ENCODE measurements at regions not wholly inside any gene's neighbourhood (a gene's known extent, or its start where the extent isn't known, plus 50 kb on each side); places are given as distances from the start of the nearest gene placed in this dataset.

GRCh38 chr16:59391617-59392364, 657.7 kb upstream of the GOT2 start:
- Mint-ChIP-seq H3K4me1 (ENCODE audit: low read depth) (no peaks in the 10 kb centered on the region), H3K27me3 (ENCODE audit: low read depth) (no peaks in the 10 kb centered on the region), H3K27ac (no peak overlapping the region), H3K36me3 (ENCODE audit: insufficient read depth in 2 of 2) (no peaks in the 10 kb centered on the region), H3K9me3 (peaks cover 4 to 11% of the 10 kb centered on the region in 2 donors), H3K4me3 (no peak overlapping the region)
- ATAC-seq (replicated peaks in 1 of 2) (no peak), DNase-seq (no peak)

GRCh38 chr16:59385959-59386358, 651.8 kb upstream of the GOT2 start:
- no peak overlapping the region for H3K4me3 Mint-ChIP-seq
- H3K4me1 Mint-ChIP-seq (ENCODE audit: low read depth): no peaks in the 10 kb centered on the region
- DNase-seq: no peak
- no peak for ATAC-seq (replicated peaks in 1 of 2)
- H3K27ac Mint-ChIP-seq: no peak overlapping the region
- peaks cover 3 to 4% of the 10 kb centered on the region in 2 donors for H3K9me3 Mint-ChIP-seq
- no peaks in the 10 kb centered on the region for H3K27me3 Mint-ChIP-seq (ENCODE audit: low read depth)
- H3K36me3 Mint-ChIP-seq (ENCODE audit: insufficient read depth in 2 of 2): no peaks in the 10 kb centered on the region

- Mint-ChIP-seq H3K27ac (no peak overlapping the region), H3K27me3 (ENCODE audit: low read depth) (no peaks in the 10 kb centered on the region), H3K9me3 (peaks cover 3% of the 10 kb centered on the region in 2 donors), H3K4me1 (ENCODE audit: low read depth) (no peaks in the 10 kb centered on the region), H3K4me3 (no peak overlapping the region), H3K36me3 (ENCODE audit: insufficient read depth in 2 of 2) (no peaks in the 10 kb centered on the region)
- DNase-seq (no peak), ATAC-seq (replicated peaks in 1 of 2) (no peak)
Observed at GRCh38 chr16:59385491-59385890, 651.4 kb upstream of the GOT2 start.

GRCh38 chr16:59373632-59374031, 639.5 kb upstream of the GOT2 start:
- DNase-seq: no peak
- peaks cover 14% of the 10 kb centered on the region for H3K27me3 Mint-ChIP-seq (ENCODE audit: low read depth)

GRCh38 chr16:59370717-59371116, 636.6 kb upstream of the GOT2 start:
- peaks cover 10% of the 10 kb centered on the region for H3K27me3 Mint-ChIP-seq (ENCODE audit: low read depth)
- H3K36me3 Mint-ChIP-seq (ENCODE audit: insufficient read depth in 2 of 2): peaks cover 0 to 2% of the 10 kb centered on the region in 2 donors
- H3K27ac Mint-ChIP-seq: no peak overlapping the region
- DNase-seq: no peak
- peaks cover 4 to 7% of the 10 kb centered on the region in 2 donors for H3K9me3 Mint-ChIP-seq
- no peak for ATAC-seq (replicated peaks in 1 of 2)
- H3K4me3 Mint-ChIP-seq: no peak overlapping the region
- H3K4me1 Mint-ChIP-seq (ENCODE audit: low read depth): no peaks in the 10 kb centered on the region

More at GRCh38 chr16:59373632-59374031, 639.5 kb upstream of the GOT2 start:
- Mint-ChIP-seq H3K36me3 (ENCODE audit: insufficient read depth in 2 of 2) (peaks cover 0 to 2% of the 10 kb centered on the region in 2 donors), H3K4me1 (ENCODE audit: low read depth) (no peaks in the 10 kb centered on the region), H3K27ac (no peak overlapping the region), H3K9me3 (peaks cover 2 to 6% of the 10 kb centered on the region in 2 donors), H3K4me3 (no peak overlapping the region)
- no peak for ATAC-seq (replicated peaks in 1 of 2)

- Mint-ChIP-seq H3K4me3 (no peak overlapping the region), H3K4me1 (ENCODE audit: low read depth) (no peaks in the 10 kb centered on the region), H3K27ac (no peak overlapping the region), H3K27me3 (ENCODE audit: low read depth) (peaks cover 10% of the 10 kb centered on the region), H3K36me3 (ENCODE audit: insufficient read depth in 2 of 2) (no peaks in the 10 kb centered on the region), H3K9me3 (peaks cover 2 to 4% of the 10 kb centered on the region in 2 donors)
- ATAC-seq (replicated peaks in 1 of 2): no peak
- no peak for DNase-seq
Observed at GRCh38 chr16:59369523-59369922, 635.4 kb upstream of the GOT2 start.

GRCh38 chr16:59368586-59368985, 634.5 kb upstream of the GOT2 start:
- peaks cover 2 to 4% of the 10 kb centered on the region in 2 donors for H3K9me3 Mint-ChIP-seq
- H3K4me1 Mint-ChIP-seq (ENCODE audit: low read depth): no peaks in the 10 kb centered on the region
- H3K36me3 Mint-ChIP-seq (ENCODE audit: insufficient read depth in 2 of 2): no peaks in the 10 kb centered on the region
- DNase-seq (no peak), ATAC-seq (replicated peaks in 1 of 2) (no peak)
- H3K27me3 Mint-ChIP-seq (ENCODE audit: low read depth): peaks cover 10% of the 10 kb centered on the region
- H3K4me3 Mint-ChIP-seq: no peak overlapping the region
- no peak overlapping the region for H3K27ac Mint-ChIP-seq

GRCh38 chr16:59356709-59357108, 622.6 kb upstream of the GOT2 start:
- Mint-ChIP-seq H3K4me1 (ENCODE audit: low read depth) (no peaks in the 10 kb centered on the region), H3K9me3 (peaks cover 0 to 3% of the 10 kb centered on the region in 2 donors), H3K36me3 (ENCODE audit: insufficient read depth in 2 of 2) (no peaks in the 10 kb centered on the region), H3K4me3 (no peak overlapping the region), H3K27ac (no peak overlapping the region), H3K27me3 (ENCODE audit: low read depth) (no peaks in the 10 kb centered on the region)
- DNase-seq: no peak
- ATAC-seq (replicated peaks in 1 of 2): no peak

GRCh38 chr16:59356144-59356543, 622.0 kb upstream of the GOT2 start:
- DNase-seq (no peak), ATAC-seq (replicated peaks in 1 of 2) (no peak)
- Mint-ChIP-seq H3K27ac (no peak overlapping the region), H3K4me3 (no peak overlapping the region), H3K27me3 (ENCODE audit: low read depth) (no peaks in the 10 kb centered on the region), H3K36me3 (ENCODE audit: insufficient read depth in 2 of 2) (no peaks in the 10 kb centered on the region), H3K4me1 (ENCODE audit: low read depth) (no peaks in the 10 kb centered on the region), H3K9me3 (peaks cover 0 to 3% of the 10 kb centered on the region in 2 donors)

- H3K36me3 Mint-ChIP-seq (ENCODE audit: insufficient read depth in 2 of 2): no peaks in the 10 kb centered on the region
- H3K27me3 Mint-ChIP-seq (ENCODE audit: low read depth): no peaks in the 10 kb centered on the region
- ATAC-seq (replicated peaks in 1 of 2) (no peak), DNase-seq (no peak)
- H3K4me1 Mint-ChIP-seq (ENCODE audit: low read depth): no peaks in the 10 kb centered on the region
- peaks cover 0 to 3% of the 10 kb centered on the region in 2 donors for H3K9me3 Mint-ChIP-seq
- H3K4me3 Mint-ChIP-seq: no peak overlapping the region
- no peak overlapping the region for H3K27ac Mint-ChIP-seq
Observed at GRCh38 chr16:59355704-59356103, 621.6 kb upstream of the GOT2 start.

- no peaks in the 10 kb centered on the region for H3K27me3 Mint-ChIP-seq (ENCODE audit: low read depth)
- H3K9me3 Mint-ChIP-seq: peaks cover 0 to 3% of the 10 kb centered on the region in 2 donors
- ATAC-seq (replicated peaks in 1 of 2): no peak
- H3K4me3 Mint-ChIP-seq: no peak overlapping the region
- H3K36me3 Mint-ChIP-seq (ENCODE audit: insufficient read depth in 2 of 2): no peaks in the 10 kb centered on the region
- no peak overlapping the region for H3K27ac Mint-ChIP-seq
- H3K4me1 Mint-ChIP-seq (ENCODE audit: low read depth): no peaks in the 10 kb centered on the region
- DNase-seq: no peak
Observed at GRCh38 chr16:59351305-59351903, 617.3 kb upstream of the GOT2 start.

- Mint-ChIP-seq H3K27ac (no peak overlapping the region), H3K4me3 (no peak overlapping the region), H3K9me3 (peaks cover 0 to 3% of the 10 kb centered on the region in 2 donors), H3K4me1 (ENCODE audit: low read depth) (no peaks in the 10 kb centered on the region), H3K36me3 (ENCODE audit: insufficient read depth in 2 of 2) (no peaks in the 10 kb centered on the region), H3K27me3 (ENCODE audit: low read depth) (no peaks in the 10 kb centered on the region)
- ATAC-seq (replicated peaks in 1 of 2): no peak
- DNase-seq: no peak
Observed at GRCh38 chr16:59350670-59351069, 616.6 kb upstream of the GOT2 start.

- H3K9me3 Mint-ChIP-seq: peaks cover 0 to 3% of the 10 kb centered on the region in 2 donors
- no peak for DNase-seq
- no peaks in the 10 kb centered on the region for H3K4me1 Mint-ChIP-seq (ENCODE audit: low read depth)
- no peak overlapping the region for H3K4me3 Mint-ChIP-seq
- ATAC-seq (replicated peaks in 1 of 2): no peak
- no peaks in the 10 kb centered on the region for H3K27me3 Mint-ChIP-seq (ENCODE audit: low read depth)
- H3K36me3 Mint-ChIP-seq (ENCODE audit: insufficient read depth in 2 of 2): no peaks in the 10 kb centered on the region
- H3K27ac Mint-ChIP-seq: no peak overlapping the region
Observed at GRCh38 chr16:59342669-59343068, 608.6 kb upstream of the GOT2 start.

GRCh38 chr16:59341368-59341767, 607.3 kb upstream of the GOT2 start:
- DNase-seq (no peak), ATAC-seq (replicated peaks in 1 of 2) (no peak)
- no peak overlapping the region for H3K4me3 Mint-ChIP-seq
- H3K27me3 Mint-ChIP-seq (ENCODE audit: low read depth): no peaks in the 10 kb centered on the region
- H3K9me3 Mint-ChIP-seq: peaks cover 0 to 3% of the 10 kb centered on the region in 2 donors
- H3K36me3 Mint-ChIP-seq (ENCODE audit: insufficient read depth in 2 of 2): no peaks in the 10 kb centered on the region
- no peak overlapping the region for H3K27ac Mint-ChIP-seq
- no peaks in the 10 kb centered on the region for H3K4me1 Mint-ChIP-seq (ENCODE audit: low read depth)

Data from activated T-cell treated with anti-CD3 and anti-CD28 coated beads, Interleukin-2, amount 50 U/mL, for 72 hours (primary cell).